Mammary epithelial cell (primary cell): ENCODE measurements at regions not wholly inside any gene's neighbourhood (a gene's known extent, or its start where the extent isn't known, plus 50 kb on each side); places are given as distances from the start of the nearest gene placed in this dataset.

Source experiments
- EZH2 ChIP-seq: IDR thresholded peaks from 2 replicates; pipeline ENCODE4 v1.6.1; 2012; ENCODE audit warnings: low read length, inconsistent platforms, borderline replicate concordance
- TF ChIP-seq, protein P1 (sequence below), 2 donors: IDR thresholded peaks in 1 of 2; conservative IDR thresholded peaks in 1 of 2; 2 replicates each; pipeline ENCODE4 v1.5.1; 2011 to 2012; ENCODE audit warnings: inconsistent platforms in 2 of 2, low read length in 2 of 2, mild to moderate bottlenecking in 2 of 2, control low read depth in 1 of 2, low read depth in 1 of 2; ENCODE audit not compliant: insufficient read depth in 1 of 2; ENCODE audit errors: extremely low read depth in 1 of 2

DNA sequence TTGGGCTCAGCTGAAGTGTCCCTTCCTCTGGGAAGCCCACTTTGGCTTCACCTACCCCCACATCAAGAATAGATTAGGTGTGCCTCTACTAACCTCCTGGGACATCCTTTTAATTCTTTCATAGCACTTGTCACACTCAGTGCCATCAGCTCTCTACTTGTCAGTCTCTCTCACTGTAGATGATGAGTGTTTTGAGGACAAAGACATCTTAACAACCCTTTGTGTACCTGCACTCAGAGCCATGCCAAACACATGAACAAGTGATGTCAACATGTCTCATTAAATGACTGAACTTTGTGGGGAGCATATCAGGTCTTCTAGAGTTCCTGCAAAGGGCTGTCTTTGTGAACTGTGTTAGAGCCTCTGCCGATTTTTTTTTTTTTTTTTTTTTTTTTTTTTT is 87.0 kb upstream of the AMOTL1 start:
- TF ChIP-seq, protein P1, sequence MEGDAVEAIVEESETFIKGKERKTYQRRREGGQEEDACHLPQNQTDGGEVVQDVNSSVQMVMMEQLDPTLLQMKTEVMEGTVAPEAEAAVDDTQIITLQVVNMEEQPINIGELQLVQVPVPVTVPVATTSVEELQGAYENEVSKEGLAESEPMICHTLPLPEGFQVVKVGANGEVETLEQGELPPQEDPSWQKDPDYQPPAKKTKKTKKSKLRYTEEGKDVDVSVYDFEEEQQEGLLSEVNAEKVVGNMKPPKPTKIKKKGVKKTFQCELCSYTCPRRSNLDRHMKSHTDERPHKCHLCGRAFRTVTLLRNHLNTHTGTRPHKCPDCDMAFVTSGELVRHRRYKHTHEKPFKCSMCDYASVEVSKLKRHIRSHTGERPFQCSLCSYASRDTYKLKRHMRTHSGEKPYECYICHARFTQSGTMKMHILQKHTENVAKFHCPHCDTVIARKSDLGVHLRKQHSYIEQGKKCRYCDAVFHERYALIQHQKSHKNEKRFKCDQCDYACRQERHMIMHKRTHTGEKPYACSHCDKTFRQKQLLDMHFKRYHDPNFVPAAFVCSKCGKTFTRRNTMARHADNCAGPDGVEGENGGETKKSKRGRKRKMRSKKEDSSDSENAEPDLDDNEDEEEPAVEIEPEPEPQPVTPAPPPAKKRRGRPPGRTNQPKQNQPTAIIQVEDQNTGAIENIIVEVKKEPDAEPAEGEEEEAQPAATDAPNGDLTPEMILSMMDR (conservative IDR thresholded peaks at IDR 0.05 in 1 of 2, IDR thresholded peaks at IDR 0.05 in 1 of 2; ENCODE audit: extremely low read depth in 1 of 2, insufficient read depth in 1 of 2, low read depth in 1 of 2, low read length in 2 of 2), result no peak
- no peak for TF ChIP-seq EZH2
